ENCODE measurements at regions not wholly inside any gene's neighbourhood (a gene's known extent, or its start where the extent isn't known, plus 50 kb on each side); places are given as distances from the start of the nearest gene placed in this dataset.

- H3K9me3 Mint-ChIP-seq (ENCODE audit: unreplicated experiment), result no peaks in the 10 kb centered on the region
- no peaks in the 10 kb centered on the region for H3K27me3 Mint-ChIP-seq (ENCODE audit: unreplicated experiment)
- peaks cover 7% of the 10 kb centered on the region for H3K4me1 Mint-ChIP-seq (ENCODE audit: unreplicated experiment)
- no peak overlapping the region for H3K27ac Mint-ChIP-seq (ENCODE audit: unreplicated experiment)
- no peak for DNase-seq (ENCODE audit: low spot score)
- no peaks in the 10 kb centered on the region for H3K36me3 Mint-ChIP-seq (ENCODE audit: low read depth, unreplicated experiment)
- TF ChIP-seq, protein P1, sequence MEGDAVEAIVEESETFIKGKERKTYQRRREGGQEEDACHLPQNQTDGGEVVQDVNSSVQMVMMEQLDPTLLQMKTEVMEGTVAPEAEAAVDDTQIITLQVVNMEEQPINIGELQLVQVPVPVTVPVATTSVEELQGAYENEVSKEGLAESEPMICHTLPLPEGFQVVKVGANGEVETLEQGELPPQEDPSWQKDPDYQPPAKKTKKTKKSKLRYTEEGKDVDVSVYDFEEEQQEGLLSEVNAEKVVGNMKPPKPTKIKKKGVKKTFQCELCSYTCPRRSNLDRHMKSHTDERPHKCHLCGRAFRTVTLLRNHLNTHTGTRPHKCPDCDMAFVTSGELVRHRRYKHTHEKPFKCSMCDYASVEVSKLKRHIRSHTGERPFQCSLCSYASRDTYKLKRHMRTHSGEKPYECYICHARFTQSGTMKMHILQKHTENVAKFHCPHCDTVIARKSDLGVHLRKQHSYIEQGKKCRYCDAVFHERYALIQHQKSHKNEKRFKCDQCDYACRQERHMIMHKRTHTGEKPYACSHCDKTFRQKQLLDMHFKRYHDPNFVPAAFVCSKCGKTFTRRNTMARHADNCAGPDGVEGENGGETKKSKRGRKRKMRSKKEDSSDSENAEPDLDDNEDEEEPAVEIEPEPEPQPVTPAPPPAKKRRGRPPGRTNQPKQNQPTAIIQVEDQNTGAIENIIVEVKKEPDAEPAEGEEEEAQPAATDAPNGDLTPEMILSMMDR (IDR thresholded peaks at IDR 0.05; ENCODE audit: unreplicated experiment), result no peak
- no peak overlapping the region for H3K4me3 Mint-ChIP-seq (ENCODE audit: unreplicated experiment)
These were observed 617.1 kb upstream of the GYPC start for GRCh38 chr2:126038861-126039260.

DNA sequence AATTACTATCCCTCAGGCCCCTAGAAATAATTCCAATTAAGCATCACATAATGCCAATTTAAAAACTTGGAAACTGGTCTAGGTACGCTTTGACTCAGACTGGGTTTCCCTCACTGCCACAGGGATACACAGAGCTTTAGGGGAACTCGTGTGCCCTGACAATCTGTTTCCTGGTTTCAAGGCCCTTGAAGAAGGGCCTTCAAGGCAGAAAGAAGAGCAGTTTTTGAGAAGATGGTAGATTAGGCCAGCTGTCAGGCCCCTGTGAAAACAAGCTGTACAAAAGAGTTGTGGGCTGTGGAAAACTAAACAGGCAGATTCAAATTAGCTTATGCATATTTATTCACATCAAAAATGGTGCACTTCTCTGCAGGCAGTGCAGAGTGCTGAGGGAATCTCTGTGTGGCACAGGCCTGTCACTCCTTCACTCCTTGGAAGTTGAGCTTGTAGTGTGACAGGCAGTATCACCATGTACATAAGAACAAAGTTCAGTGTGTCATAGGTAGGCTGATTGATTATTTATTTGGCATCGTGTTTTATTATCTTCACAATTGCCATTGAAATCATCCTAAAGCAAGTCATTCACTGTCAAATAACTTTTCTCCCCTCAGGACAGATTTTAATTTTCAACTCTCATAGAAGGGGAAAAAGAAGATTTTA lies 614.4 kb upstream of the GYPC start:
- no peaks in the 10 kb centered on the region for H3K36me3 Mint-ChIP-seq (ENCODE audit: low read depth, unreplicated experiment)
- TF ChIP-seq, protein P1 (IDR thresholded peaks at IDR 0.05; ENCODE audit: unreplicated experiment), result no peak
- H3K27me3 Mint-ChIP-seq (ENCODE audit: unreplicated experiment), result no peaks in the 10 kb centered on the region
- DNase-seq (ENCODE audit: low spot score), result no peak
- H3K9me3 Mint-ChIP-seq (ENCODE audit: unreplicated experiment), result no peaks in the 10 kb centered on the region
- no peak overlapping the region for H3K4me3 Mint-ChIP-seq (ENCODE audit: unreplicated experiment)
- no peak overlapping the region for H3K27ac Mint-ChIP-seq (ENCODE audit: unreplicated experiment)
- H3K4me1 Mint-ChIP-seq (ENCODE audit: unreplicated experiment), result peaks cover 3% of the 10 kb centered on the region

DNA sequence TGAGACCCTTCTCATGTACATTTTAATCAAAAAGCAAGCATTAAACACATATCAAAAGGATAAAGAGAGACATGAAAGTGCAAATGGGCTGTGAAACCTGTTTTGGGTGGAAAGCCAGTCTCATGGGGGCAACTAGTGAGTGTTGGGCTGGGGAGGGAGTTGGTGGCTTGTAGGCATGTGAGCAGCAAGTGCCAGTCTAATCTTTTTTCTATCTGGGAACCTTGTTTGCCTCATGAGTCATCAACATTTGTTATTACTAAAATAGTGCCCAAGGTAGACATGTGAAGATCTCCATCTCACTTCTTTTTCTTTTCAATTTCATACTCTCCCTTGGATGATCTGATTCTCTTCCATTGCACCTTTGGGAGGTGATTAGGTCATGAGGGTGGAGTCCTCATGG lies 613.9 kb upstream of the GYPC start:
- Mint-ChIP-seq H3K36me3 (ENCODE audit: low read depth, unreplicated experiment) (no peaks in the 10 kb centered on the region), H3K4me1 (ENCODE audit: unreplicated experiment) (peaks cover 2% of the 10 kb centered on the region), H3K27ac (ENCODE audit: unreplicated experiment) (no peak overlapping the region), H3K9me3 (ENCODE audit: unreplicated experiment) (no peaks in the 10 kb centered on the region), H3K27me3 (ENCODE audit: unreplicated experiment) (no peaks in the 10 kb centered on the region), H3K4me3 (ENCODE audit: unreplicated experiment) (no peak overlapping the region)
- TF ChIP-seq, protein P1 (IDR thresholded peaks at IDR 0.05; ENCODE audit: unreplicated experiment), result no peak
- DNase-seq (ENCODE audit: low spot score), result no peak

GRCh38 chr2:126048719-126049118 lies 607.2 kb upstream of the GYPC start:
- Mint-ChIP-seq H3K4me1 (ENCODE audit: unreplicated experiment) (no peaks in the 10 kb centered on the region), H3K36me3 (ENCODE audit: low read depth, unreplicated experiment) (peaks cover 6% of the 10 kb centered on the region), H3K27me3 (ENCODE audit: unreplicated experiment) (no peaks in the 10 kb centered on the region), H3K9me3 (ENCODE audit: unreplicated experiment) (no peaks in the 10 kb centered on the region), H3K27ac (ENCODE audit: unreplicated experiment) (no peak overlapping the region), H3K4me3 (ENCODE audit: unreplicated experiment) (no peak overlapping the region)
- no peak for DNase-seq (ENCODE audit: low spot score)
- TF ChIP-seq, protein P1 (IDR thresholded peaks at IDR 0.05; ENCODE audit: unreplicated experiment), result no peak

DNA sequence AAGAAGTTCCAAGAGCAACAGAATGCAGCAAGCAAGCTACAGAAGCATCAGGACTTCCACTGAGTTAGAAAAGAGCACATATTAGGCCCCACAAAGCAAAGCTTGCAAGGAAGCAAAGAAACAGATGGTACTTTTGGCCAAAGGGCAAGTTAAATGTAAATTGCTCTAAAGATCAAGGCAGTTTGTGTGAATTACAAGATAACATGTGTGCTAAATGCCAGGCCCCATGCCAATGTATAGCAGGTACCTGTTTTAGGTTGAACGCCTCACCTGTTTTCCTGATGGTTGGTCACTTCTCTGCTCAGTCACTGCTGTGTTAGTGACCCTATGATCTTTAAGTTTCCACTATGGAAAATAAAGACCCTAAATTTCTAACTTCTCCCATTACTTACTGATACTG lies 606.5 kb upstream of the GYPC start:
- no peak overlapping the region for H3K27ac Mint-ChIP-seq (ENCODE audit: unreplicated experiment)
- no peaks in the 10 kb centered on the region for H3K4me1 Mint-ChIP-seq (ENCODE audit: unreplicated experiment)
- no peak overlapping the region for H3K4me3 Mint-ChIP-seq (ENCODE audit: unreplicated experiment)
- DNase-seq (ENCODE audit: low spot score), result no peak
- H3K27me3 Mint-ChIP-seq (ENCODE audit: unreplicated experiment), result no peaks in the 10 kb centered on the region
- H3K36me3 Mint-ChIP-seq (ENCODE audit: low read depth, unreplicated experiment), result peaks cover 6% of the 10 kb centered on the region
- H3K9me3 Mint-ChIP-seq (ENCODE audit: unreplicated experiment), result no peaks in the 10 kb centered on the region
- TF ChIP-seq, protein P1 (IDR thresholded peaks at IDR 0.05; ENCODE audit: unreplicated experiment), result no peak

Data from endothelial cell (in vitro differentiated cells).